ENCODE measurements at regions not wholly inside any gene's neighbourhood (a gene's known extent, or its start where the extent isn't known, plus 50 kb on each side); places are given as distances from the start of the nearest gene placed in this dataset.

DNA sequence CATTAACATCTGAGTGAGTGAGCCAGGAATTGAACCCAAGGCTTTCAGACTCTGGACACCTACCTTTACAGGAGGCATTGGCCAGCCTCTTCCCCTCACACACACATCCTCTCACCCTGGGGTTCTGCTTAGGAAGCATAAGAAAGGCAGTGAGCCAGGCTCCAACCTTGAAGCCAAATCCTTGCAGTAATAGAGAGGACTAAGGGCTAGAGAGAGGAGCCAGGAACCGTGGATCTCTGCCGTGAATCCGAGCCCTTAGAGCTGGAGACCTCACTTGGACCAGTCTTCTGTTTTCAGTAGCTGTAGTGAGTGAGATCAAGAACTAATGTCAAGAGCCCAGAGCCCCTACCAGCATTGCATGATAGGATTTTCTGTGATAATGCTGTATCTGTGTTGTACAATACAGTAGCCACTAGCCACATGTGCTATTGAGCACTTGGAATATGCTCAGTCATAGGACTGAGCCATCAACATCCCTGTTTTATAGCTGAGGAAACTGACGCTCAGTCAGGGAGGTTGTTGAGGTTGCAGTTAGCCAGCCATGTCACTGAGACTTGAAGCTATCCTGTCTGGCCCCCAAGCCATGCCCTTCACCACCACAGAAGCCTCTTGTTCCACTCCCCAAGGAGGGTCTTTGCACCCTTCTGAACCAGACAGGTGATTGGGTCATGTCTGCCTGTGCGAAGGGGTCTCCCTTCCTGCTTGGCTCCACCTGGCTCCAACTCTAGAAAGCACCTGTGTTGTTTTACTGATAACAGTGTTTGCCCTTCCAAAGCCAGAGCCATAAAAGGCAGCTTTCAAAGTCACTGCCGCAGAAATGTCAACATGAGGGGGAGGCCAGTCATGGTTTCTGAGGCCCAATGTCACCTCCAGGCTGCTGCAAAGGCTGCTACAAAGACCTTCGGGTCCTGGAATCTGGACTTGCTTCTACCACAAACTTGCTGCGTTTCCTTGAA lies 101.1 kb upstream of the JUN start:
- in situ Hi-C loops (cut with MboI; ENCODE audit: low pct_unique_long_range_greater_than_20kb, low sequenced_read_pairs): no loop called here
- DNase-seq: peak; percentile 49

DNA sequence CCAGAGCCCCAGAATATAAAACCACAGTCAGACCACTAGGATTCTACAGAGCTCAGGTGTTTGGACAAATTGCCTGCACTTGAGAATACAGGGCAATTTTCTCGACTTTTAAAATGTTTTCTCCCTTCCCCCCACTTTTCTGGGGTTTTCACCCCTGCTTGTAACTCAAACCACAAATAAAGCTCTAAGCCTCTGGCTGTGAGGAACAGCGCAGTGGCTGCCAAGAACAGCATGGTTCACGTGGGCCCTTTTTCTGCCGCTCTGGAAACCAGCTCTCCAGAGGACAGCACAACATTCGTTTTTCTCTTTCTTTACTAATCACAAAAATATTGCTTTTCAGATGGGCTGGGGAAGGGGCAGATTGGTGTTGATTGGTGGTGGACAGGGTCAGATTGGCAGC lies 102.2 kb upstream of the JUN start:
- no peak for DNase-seq
- in situ Hi-C loops (cut with MboI; ENCODE audit: low pct_unique_long_range_greater_than_20kb, low sequenced_read_pairs): no loop called here

DNA sequence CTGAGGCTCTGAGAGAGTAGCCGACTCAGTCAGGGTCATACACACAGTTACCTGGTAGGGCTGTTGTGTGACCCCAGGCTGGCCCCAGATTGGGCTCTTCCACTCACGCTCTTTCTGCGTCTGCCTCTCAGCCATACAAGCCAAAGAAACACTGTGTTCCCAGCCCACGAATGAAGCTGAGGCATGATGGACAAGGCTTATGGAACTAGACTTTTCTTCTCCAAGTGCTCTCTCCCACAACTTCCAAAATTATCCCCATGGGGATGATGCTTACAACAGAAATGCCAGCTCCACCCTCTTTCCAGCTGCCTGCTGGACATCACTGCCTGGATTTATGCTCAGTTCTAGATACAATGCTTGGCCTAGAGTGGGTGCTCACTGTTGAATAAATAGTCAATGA lies 102.8 kb upstream of the JUN start:
- no peak for DNase-seq
- in situ Hi-C loops (cut with MboI; ENCODE audit: low pct_unique_long_range_greater_than_20kb, low sequenced_read_pairs): no loop called here

DNA sequence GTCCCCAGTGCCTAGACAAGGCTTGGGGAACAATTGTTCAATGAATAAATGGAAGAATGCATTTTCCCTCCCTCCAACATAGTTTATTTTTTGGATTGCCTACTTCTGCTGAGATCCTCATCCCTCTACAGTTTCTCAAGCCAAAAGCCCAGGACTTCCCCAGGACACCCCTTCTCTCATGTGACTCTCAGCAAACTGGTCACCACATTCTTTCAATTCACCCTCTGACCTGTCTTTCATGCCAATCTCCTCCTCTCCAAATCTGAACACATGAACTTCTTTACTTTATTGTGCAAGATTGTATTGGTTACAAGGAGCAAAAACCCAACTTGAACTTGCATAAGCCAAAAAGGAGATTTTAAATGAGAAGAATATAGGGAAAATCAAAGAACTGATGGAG lies 103.2 kb upstream of the JUN start:
- in situ Hi-C loops (cut with MboI; ENCODE audit: low pct_unique_long_range_greater_than_20kb, low sequenced_read_pairs): no loop called here
- DNase-seq: no peak

DNA sequence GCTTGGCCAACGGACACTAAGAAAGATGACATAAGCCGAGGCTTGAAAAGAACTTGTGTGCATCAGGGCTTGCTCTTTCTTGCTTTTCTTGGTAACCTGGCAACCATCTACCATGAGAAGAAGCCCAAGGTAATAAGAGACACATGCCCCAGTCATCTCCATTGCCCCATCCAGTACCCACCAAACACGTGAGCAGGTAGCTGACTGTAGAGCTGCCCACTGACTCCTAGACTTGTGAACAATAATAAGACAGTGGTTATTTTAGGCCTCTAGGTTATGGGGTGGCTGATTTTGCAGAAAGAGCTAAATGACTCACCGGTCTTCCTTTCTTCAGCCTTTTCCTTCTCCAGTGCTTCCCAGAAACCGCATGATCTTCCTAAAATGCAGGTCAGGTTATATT lies 105.0 kb upstream of the JUN start:
- DNase-seq: no peak
- in situ Hi-C loops (cut with MboI; ENCODE audit: low pct_unique_long_range_greater_than_20kb, low sequenced_read_pairs): no loop called here

DNA sequence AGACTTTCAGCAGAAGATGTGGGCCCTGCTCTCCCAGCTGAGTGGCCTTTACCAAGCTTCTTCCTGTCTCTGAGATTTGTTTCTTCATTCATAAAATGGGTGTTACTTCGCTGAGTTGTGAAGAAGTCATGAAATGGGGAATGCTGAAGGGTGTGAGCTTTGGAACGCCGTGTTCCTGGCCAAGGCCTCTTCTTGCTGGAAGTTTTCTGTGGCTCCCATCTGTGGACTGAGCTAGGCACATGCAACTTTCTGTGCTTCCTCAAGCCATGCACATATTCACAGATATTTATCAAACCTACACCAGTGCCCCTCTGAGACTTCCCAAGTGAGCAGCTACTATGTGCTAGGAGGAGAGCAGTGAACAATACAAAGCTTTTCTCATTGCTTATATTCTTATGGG lies 106.3 kb upstream of the JUN start:
- no peak for DNase-seq
- in situ Hi-C loops (cut with MboI; ENCODE audit: low pct_unique_long_range_greater_than_20kb, low sequenced_read_pairs): no loop called here

DNA sequence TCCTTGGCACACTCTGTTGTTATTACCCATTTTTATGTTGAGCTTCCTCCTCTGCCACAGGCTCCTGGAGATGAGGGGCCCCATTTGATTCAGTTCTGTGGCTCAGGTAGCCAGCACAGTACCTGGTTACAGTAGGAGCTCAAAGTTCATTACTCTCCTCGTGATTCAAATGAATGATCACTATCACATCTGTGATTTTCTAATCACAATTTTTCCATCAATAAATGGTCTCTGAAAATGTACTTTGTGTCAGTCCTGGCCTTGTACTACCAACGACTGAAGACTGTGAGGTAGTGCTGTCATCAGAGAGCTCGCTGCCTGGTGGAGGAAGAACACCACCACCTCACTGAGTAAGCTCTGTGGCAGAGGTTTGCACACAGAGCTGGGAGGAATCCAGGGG lies 106.8 kb upstream of the JUN start:
- no peak for DNase-seq
- in situ Hi-C loops (cut with MboI; ENCODE audit: low pct_unique_long_range_greater_than_20kb, low sequenced_read_pairs): no loop called here

DNA sequence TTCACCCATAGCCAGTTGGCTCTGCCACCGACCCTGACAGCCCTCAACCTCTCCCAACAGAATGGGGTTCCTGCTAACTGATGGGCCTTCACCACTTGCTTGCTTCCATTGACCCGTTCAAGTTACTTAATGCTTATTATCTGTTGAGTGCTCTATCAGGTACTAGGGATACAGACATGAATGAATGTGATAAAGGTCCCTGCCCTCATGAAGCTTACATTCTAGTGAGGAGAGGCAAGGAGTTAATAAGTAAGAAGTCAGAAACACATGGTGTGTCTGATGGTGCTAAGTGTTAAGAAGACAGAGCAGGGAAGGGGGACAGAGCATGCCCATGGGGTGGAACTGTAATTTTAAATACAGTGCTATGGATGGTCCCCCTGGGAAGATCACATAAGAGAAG lies 107.5 kb upstream of the JUN start:
- in situ Hi-C loops (cut with MboI; ENCODE audit: low pct_unique_long_range_greater_than_20kb, low sequenced_read_pairs): no loop called here
- DNase-seq: no peak

DNA sequence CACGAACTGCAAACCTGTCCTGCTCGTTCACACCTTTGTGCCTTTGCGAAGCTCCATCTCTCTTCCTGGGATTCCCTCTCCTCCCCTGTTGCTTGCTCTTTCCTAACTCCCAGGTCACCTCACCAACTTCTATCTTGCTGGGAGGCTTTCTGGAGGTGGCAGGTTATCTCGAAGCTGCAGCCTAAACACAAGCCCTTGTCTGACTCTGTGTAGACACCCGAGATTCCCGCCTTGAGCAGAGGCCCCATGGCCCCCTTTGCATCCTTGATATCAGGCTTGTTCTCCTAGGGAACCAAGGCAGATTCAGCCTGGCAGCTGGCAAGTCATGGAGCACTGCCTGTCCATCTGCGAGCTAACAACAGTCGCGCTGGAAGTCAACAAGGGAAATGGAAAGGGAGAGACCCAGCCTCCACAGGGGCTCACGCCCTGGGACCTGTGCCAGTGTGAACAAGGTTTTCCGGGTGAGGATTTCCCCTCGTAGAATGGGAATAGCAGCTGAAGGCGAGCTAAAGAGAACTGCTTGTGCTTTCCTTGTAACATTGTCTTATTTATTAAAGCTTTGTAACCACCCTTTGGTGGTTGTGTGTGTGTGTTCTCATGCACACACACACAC lies 109.5 kb upstream of the JUN start:
- no peak for DNase-seq
- in situ Hi-C loops (cut with MboI; ENCODE audit: low pct_unique_long_range_greater_than_20kb, low sequenced_read_pairs): no loop called here

DNA sequence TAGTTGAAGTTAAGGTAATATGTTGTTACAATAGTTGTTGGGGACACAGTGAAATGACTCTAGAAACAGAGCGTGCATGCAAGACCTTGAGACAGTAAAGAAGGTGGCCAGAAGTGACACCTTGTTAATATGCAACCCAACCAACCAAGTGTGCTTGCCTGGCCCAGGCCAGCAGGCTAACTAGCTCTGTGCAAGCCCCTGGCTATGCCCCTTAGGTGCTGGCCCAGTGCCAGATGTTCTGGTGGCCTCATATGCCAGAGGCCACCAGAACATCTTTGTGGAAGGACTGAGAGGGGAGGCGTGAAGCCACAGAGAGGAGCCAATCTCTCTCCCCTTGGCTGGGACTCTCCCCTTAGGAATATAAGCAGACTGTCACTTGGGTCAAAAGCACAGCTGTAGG lies 111.2 kb upstream of the JUN start:
- in situ Hi-C loops (cut with MboI; ENCODE audit: low pct_unique_long_range_greater_than_20kb, low sequenced_read_pairs): no loop called here
- DNase-seq: no peak

DNA sequence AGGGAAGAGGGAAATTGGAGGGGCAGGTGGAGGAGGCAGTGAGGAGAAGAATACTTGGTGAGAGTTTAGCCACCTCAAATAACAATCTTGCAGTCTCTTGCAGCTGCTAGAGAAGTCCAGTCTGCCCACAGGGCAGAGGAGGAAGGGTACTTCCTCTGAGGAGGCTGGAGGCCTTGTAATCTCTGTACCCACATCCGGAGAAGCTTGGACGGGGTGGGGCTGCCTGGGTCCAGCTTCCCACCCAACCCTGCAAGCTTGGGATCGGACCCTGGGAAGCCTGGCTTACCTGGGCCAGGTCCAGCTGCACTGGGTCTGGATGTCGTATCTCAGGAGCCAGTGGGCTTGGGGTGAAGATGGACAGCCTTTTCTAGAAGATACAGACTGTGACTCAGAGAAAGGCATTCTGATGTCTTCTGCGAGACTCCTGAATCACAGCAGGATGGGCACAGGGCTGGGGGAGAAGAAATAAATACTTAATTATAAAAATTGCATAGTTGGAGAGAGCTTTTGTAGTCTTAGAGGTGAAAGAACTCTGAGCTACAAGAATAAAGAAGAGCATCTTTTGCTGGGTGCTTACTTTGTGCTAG lies 111.8 kb upstream of the JUN start:
- in situ Hi-C loops (cut with MboI; ENCODE audit: low pct_unique_long_range_greater_than_20kb, low sequenced_read_pairs): no loop called here
- peak; percentile 37 for DNase-seq

DNA sequence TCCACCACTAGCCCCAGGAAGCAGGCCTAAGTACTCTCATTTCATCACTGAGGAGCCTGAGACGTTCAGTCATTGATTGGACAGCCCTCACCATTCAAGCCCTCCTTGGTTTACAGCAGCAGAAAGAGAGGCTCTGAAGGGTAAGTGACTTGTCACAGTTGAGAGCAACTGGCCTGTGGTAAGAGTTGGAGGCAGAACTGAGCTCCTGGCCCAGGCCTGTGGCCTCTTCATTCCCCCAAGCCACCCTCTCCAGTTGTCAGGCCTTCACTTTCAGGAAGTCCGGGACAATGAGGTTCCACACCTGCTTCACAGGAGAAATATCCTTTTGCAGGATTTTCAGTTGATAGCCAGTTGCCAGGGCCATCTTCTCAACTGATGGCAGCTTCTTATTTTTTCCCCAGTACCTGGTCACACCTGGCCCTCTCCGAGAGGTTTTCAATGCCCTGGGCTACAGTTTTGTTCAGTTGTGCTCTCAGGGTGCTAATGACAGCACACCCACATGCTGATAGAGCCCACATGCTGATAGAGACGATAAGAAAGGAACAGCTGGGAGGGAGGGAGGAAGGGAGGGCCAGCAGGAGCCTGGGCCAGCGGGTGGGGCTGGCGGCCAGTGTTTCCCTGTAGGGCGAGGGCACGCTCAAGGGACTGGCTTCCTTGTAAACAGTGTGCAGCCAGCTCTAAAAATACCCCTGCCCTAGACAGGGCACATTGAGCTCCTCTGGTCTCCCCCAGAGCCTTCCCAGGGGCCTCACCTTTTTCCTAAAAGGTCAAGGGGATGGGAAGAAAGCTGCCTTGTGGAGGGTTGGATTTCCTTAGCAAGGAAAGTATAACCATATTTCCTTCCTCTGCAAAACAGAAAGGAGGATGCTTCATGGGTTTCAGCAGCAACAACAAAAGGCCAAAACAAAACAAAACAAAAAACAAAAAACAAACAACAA lies 112.7 kb upstream of the JUN start:
- peak; percentile 79 for DNase-seq
- in situ Hi-C loops (cut with MboI; ENCODE audit: low pct_unique_long_range_greater_than_20kb, low sequenced_read_pairs): no loop called here

DNA sequence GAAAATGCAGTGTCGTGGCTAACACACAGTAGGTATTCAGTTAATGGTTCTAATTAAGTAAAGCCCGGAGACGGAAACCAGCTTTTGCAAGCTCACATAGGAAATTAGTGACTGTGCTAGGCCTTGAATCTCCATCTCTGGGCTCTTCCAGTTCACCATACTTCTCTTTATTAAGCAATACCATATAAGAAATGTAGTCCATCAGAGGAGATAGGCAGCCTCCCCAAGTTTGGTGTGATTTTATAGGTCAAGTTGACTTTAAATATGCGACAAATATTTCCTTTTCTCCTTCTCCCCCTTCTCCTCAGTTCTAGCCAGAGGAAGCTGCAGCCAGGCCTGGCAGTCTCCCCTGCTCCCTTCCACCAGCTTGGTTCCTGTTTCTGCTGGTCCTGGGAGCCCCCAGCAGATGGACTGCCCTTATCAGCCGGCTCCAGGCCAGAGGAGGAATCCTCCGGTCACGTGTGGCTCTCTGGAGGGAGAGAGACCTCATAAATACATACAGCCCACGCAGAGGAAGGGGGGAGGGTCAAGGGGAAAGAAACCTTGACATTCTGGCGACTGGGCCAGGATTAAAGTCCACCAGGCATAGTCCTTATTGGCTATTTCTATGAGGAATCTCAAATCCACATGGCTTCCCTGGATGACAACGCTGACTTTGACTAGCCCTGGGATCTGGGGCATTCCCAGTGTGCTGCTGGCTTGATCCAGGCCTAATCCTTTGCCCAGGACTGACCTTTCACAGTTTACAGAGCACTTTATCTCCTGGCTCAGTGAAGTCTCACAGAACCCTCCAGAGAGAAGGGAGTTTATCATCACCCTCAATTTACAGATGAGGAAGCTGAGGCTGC lies 115.1 kb upstream of the JUN start:
- peak; percentile 96 for DNase-seq
- in situ Hi-C loops (cut with MboI; ENCODE audit: low pct_unique_long_range_greater_than_20kb, low sequenced_read_pairs): no loop called here

DNA sequence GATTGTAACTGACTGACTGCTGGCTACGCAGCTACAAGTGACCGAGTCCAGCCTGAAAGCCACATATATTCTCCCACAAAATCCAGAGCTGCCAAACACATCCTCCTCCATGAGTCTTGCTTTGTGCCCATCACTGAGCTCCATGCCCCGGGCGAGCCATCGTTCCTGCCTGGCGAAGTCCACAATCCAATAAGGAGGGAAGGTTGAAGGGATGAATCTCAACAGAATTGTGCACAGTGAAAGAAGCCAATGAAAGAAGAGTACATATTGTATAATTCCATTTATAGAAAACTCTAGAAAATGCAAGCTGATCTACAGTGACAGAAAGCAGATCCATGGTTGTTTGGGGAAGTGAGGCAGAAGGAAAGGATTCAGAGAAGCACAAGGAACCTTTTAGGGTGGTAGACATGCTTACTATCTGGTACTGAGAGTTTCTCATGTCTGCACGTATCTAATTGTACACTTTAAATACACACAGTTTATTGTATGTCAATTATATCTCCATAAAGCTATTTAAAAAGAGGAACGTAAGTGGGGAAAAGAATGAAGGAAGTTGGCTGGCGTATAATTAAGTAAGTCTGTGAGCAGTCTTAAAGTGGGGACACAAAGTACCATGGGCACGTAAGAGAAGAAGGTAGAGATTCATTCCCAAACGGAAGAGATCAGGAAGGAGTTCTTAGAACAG lies 115.9 kb upstream of the JUN start:
- in situ Hi-C loops (cut with MboI; ENCODE audit: low pct_unique_long_range_greater_than_20kb, low sequenced_read_pairs): no loop called here
- DNase-seq: peak; percentile 49

DNA sequence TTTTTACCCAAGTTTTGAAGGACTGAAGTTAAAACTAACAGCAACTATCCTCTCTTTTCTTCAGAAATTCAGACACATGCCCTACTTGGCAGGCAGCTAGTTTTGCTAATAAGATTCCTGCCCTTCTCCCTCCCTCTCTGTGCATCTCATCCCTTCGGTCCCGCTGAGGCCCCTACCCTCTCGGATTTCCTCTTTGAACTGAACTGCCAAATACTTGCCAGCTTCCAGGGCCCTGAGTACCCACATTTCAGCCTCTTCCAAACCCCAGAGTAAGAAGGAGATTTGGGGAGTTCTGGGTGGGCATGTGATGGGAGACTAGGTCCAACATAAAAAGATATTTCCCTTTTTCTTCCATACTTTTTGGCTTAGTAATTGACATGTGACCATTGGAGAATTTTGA lies 116.5 kb upstream of the JUN start:
- in situ Hi-C loops (cut with MboI; ENCODE audit: low pct_unique_long_range_greater_than_20kb, low sequenced_read_pairs): no loop called here
- DNase-seq: no peak

DNA sequence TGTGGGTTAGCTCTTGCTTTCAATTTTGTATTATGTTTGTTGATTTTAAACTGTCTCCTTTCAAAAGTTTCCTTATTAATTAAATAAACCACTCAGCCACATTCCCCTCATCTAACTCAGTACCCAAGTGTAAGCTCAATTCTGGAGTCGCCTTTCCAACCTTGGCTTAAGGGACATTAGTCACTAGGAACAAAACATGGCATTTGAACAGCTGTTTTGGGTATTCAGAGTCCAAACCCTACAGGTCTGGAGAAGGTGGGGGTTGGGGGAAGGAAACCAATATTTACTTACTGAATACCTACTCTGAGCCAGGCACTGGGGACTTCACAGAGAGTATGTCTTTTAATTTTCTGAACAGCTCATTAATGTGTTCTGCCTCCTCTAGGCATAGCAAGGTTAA lies 117.2 kb upstream of the JUN start:
- in situ Hi-C loops (cut with MboI; ENCODE audit: low pct_unique_long_range_greater_than_20kb, low sequenced_read_pairs): no loop called here

DNA sequence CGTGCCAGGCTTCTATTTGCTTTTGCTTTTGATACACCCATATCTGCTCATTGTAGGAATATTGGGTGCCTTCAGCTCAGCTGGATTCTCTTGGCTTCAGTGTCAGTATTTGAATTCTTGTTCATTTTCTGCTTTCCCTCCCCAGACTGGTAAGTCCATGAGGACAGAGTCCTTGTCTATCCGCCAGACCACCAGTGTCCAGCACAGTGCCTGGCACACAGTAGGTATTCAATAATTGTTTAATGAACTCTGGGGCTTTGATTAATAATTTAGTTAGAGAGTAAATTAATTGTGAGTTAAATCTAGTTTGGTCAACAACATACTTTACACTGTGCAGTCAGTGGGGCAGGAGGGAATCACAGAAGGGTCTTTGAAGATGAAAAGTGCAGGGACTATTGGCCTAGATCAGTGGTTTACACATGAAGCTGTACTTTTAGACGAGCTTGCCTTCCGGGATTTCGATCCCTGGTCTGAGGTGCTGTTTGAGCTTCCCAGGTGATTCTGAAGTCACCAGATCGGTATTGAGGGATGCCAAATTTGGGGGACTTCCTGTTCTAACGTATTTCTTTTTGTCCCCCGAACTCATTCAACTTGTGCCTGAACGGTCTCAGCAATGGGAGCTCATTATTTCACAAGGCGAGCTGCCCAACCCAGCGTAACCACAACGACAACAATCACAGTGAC lies 119.1 kb upstream of the JUN start:
- no peak for DNase-seq
- in situ Hi-C loops (cut with MboI; ENCODE audit: low pct_unique_long_range_greater_than_20kb, low sequenced_read_pairs): no loop called here

More for the DNA sequence above, 117.2 kb upstream of the JUN start:
- DNase-seq: no peak
